Common myeloid progenitor, CD34-positive (primary cell): ENCODE measurements at regions not wholly inside any gene's neighbourhood (a gene's known extent, or its start where the extent isn't known, plus 50 kb on each side); places are given as distances from the start of the nearest gene placed in this dataset.

ENCODE experiments used
- CTCF ChIA-PET: fragments of 350-600 bp; sonication (Branson Sonifier 250); formaldehyde crosslinking; loops from one replicate; lab custom pipeline; 2021; ENCODE audit warnings: antibody characterized with exemption; lab: Charles Lee
- POLR2A ChIA-PET: fragments of 350-600 bp; sonication (Branson Sonifier 250); formaldehyde crosslinking; loops from one replicate; lab custom pipeline; 2021; ENCODE audit warnings: antibody characterized with exemption; lab: Charles Lee
- DNase-seq, 3 donors: peaks; one replicate each; pipeline versions ENCODE4 v3.0.0 to v3.0.0-alpha.2; 2013
- H3K27ac ChIP-seq, 2 experiments: 1 replicate in 1 of 2; 2 replicates in 1 of 2; pipeline ENCODE4 v1.7.0; 2013; ENCODE audit warnings: inconsistent platforms in 2 of 2, low read length in 2 of 2, mild to moderate bottlenecking in 2 of 2, low read depth in 1 of 2, moderate library complexity in 1 of 2; ENCODE audit not compliant: severe bottlenecking in 2 of 2, insufficient read depth in 1 of 2, poor library complexity in 1 of 2
- H3K27me3 ChIP-seq, 5 experiments: replicated peaks in 2 of 5; 1 replicate in 3 of 5; 2 replicates in 2 of 5; pipeline versions ENCODE4 v1.6.1 to v1.7.0; 2013; ENCODE audit warnings: low read length in 4 of 5, mild to moderate bottlenecking in 2 of 5, moderate library complexity in 2 of 5, inconsistent platforms in 1 of 5; ENCODE audit not compliant: insufficient read depth in 5 of 5, control insufficient read depth in 4 of 5
- H3K36me3 ChIP-seq, 4 experiments: 1 replicate in 2 of 4; 2 replicates in 2 of 4; pipeline versions ENCODE4 v1.6.1 to v1.7.0; 2013; ENCODE audit warnings: low read length in 3 of 4, control low read depth in 1 of 4, mild to moderate bottlenecking in 1 of 4; ENCODE audit not compliant: control insufficient read depth in 4 of 4, insufficient read depth in 4 of 4
- H3K4me1 ChIP-seq, 4 experiments: 1 replicate in 3 of 4; 2 replicates in 1 of 4; pipeline versions ENCODE4 v1.6.1 to v1.7.1; 2013; ENCODE audit warnings: low read length in 3 of 4, mild to moderate bottlenecking in 3 of 4, control low read depth in 1 of 4, inconsistent platforms in 1 of 4, moderate library complexity in 1 of 4; ENCODE audit not compliant: control insufficient read depth in 4 of 4, insufficient read depth in 4 of 4; ENCODE audit errors: control extremely low read depth in 1 of 4
- H3K4me3 ChIP-seq, 7 experiments: 1 replicate in 4 of 7; 2 replicates in 3 of 7; pipeline versions ENCODE4 v1.5.1 to v1.7.0; 2013; ENCODE audit warnings: mild to moderate bottlenecking in 7 of 7, low read length in 6 of 7, moderate library complexity in 6 of 7, inconsistent platforms in 2 of 7, low read depth in 2 of 7, control low read depth in 1 of 7; ENCODE audit not compliant: insufficient read depth in 4 of 7, control insufficient read depth in 1 of 7; ENCODE audit errors: extremely low read depth in 1 of 7
- H3K9me3 ChIP-seq, 5 experiments: 1 replicate in 4 of 5; 2 replicates in 1 of 5; pipeline versions ENCODE4 v1.6.1 to v1.7.1; 2013; ENCODE audit warnings: low read length in 4 of 5, mild to moderate bottlenecking in 2 of 5, inconsistent platforms in 1 of 5, low read depth in 1 of 5, moderate library complexity in 1 of 5; ENCODE audit not compliant: control insufficient read depth in 4 of 5, insufficient read depth in 2 of 5; ENCODE audit errors: control extremely low read depth in 1 of 5
- WGBS: methylation state at CpG from one replicate; pipeline ENCODE4 v1.1.5; 2013; ENCODE audit not compliant: insufficient coverage; 5-methylcytosine and 5-hydroxymethylcytosine counted together

DNA sequence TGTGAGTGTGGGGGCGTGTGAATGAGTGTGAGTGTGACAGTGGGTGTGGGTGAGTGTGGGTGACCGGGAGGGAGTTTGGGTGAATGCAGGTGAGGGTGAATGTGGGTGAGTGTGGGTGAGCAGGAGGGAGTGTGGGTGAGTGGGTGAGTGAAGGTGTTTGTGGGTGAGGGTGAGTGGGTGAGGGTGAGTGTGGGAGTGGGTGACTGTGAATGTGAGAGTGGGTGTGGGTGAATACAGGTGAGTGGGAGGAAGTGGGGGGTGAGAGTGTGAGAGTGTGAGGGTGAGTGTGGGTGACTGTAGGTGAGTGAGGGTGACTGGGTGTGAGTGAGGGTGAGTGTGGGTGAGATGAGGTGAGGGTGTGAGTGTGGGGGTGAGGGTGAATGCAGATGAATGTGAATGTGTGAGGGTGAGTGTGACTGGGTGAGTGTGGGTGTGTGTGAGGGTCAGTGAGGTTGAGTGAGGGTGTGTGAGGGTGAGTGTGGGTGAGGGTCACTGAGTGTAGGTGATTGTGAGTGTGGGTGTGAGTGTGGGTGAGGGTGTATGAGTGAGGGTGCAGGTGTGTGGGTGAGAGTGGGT lies 1677.3 kb upstream of the TENM3 start:
- H3K9me3 ChIP-seq: no peaks in the 10 kb centered on the region
- H3K4me3 ChIP-seq: no peak overlapping the region
- peaks cover 0 to 2% (median 0%) of the 10 kb centered on the region in 4 experiments for H3K4me1 ChIP-seq
- ChIA-PET POLR2A (no interaction called here), CTCF (no interaction called here)
- no peak overlapping the region for H3K27ac ChIP-seq
- 88% methylated on average over 2 of the region's 2 CpGs for WGBS
- no peak for DNase-seq
- no peaks in the 10 kb centered on the region for H3K36me3 ChIP-seq
- no peaks in the 10 kb centered on the region for H3K27me3 ChIP-seq

DNA sequence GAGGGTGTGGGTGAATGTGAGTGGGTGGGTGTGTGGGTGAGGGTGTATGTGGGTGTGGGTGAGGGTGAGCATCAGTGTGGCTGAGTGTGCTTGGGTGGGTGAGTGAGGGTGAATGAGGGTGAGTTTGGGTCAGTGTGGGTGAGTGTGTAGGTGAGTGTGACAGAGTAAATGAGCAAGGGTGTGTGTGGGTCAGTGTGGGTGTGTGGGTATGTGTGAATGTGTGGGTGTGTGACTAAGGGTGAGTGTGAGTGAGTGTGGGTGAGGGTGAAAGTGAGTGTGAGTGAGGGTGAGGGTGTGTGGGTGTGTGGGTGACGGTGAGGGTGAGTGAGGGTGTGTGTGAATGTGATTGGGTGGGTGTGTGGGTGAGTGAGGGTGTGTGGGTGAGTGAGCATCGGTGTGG lies 1676.7 kb upstream of the TENM3 start:
- Histone ChIP-seq H3K4me3 (no peak overlapping the region), H3K27ac (no peak overlapping the region), H3K27me3 (no peaks in the 10 kb centered on the region), H3K36me3 (no peaks in the 10 kb centered on the region), H3K4me1 (no peaks in the 10 kb centered on the region), H3K9me3 (no peaks in the 10 kb centered on the region)
- 100% methylated on average over 2 of the region's 2 CpGs for WGBS
- POLR2A ChIA-PET: no interaction called here
- no peak for DNase-seq
- CTCF ChIA-PET: no interaction called here

DNA sequence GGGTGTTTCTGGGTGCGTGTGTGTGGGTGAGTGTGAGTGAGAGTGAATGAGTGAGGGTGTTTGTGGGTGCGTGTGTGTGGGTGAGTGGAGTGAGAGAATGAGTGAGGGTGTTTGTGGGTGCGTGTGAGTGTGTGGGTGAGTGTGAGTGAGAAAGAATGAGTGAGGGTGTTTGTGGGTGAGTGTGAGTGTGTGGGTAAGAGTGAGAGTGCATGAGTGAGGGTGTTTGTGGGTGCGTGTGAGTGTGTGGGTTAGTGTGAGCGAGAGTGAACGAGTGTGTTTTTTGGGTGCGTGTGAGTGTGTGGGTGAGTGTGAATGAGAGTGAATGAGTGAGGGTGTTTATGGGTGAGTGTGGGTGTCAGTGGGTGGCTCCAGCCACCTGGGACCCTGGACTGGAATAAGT lies 1676.1 kb upstream of the TENM3 start:
- ChIA-PET CTCF (no interaction called here), POLR2A (no interaction called here)
- Histone ChIP-seq H3K4me3 (no peak overlapping the region), H3K4me1 (no peaks in the 10 kb centered on the region), H3K36me3 (no peaks in the 10 kb centered on the region), H3K27me3 (no peaks in the 10 kb centered on the region), H3K9me3 (no peaks in the 10 kb centered on the region), H3K27ac (no peak overlapping the region)
- 99% methylated on average over 7 of the region's 7 CpGs for WGBS
- no peak for DNase-seq

DNA sequence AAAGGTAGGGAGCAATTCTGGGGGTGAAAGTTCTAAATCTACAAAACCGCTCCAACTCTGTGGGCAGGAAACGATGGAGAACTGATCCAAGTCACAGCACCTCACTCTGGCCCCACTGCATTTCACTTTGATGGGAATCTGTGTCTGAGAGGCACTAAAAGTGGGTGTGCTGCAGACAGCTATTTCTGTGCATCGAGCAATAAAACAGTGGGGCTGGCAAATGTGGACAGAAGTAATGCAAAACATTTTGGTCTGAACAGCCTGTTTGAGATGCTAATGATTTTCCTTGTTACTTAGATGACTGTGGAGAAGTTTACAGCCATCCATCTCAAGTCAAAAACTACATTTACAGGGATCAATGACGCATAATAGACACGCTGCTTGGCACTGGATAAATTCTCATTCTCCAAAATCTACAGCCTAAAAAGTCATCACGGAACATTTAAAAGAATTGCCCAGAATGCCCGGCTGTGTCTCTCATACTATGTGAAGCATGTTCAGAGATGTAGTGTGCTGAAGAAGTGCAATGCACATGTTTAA lies 1671.6 kb upstream of the TENM3 start:
- H3K27ac ChIP-seq: no peak overlapping the region
- POLR2A ChIA-PET: no interaction called here
- no peaks in the 10 kb centered on the region for H3K4me1 ChIP-seq
- WGBS: 91% methylated on average over 4 of the region's 7 CpGs
- no peaks in the 10 kb centered on the region for H3K9me3 ChIP-seq
- no peak for DNase-seq
- CTCF ChIA-PET: no interaction called here
- no peaks in the 10 kb centered on the region for H3K36me3 ChIP-seq
- H3K4me3 ChIP-seq: no peak overlapping the region
- H3K27me3 ChIP-seq: no peaks in the 10 kb centered on the region

DNA sequence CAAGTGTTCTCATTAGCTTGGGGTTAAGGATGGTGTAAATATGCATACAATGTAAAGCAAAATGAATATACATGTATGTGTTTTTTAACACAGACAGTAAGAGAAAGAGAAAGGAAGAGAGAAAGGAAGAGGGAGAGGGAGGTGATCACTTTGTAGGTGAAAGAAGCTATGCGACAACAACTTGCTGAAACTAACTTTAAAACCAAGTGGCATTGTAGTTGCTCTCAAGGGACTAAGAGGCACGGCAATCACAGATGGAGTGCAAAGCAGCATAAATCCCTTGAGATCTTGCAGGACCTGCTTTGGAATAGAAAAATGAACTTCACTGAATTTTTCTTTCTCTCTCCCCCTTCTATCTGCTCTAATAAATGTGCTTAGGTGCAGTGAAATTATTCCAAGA lies 1665.0 kb upstream of the TENM3 start:
- ChIA-PET CTCF (interaction anchor here (1.1 kb wide), 1 partner anchor 11 kb away, joined by 4 read pairs; no protein-coding TSS in a partner anchor), POLR2A (no interaction called here)
- Histone ChIP-seq H3K36me3 (no peaks in the 10 kb centered on the region), H3K9me3 (no peaks in the 10 kb centered on the region), H3K4me1 (no peaks in the 10 kb centered on the region), H3K27me3 (peaks cover 0 to 2% (median 0%) of the 10 kb centered on the region in 5 experiments), H3K27ac (no peak overlapping the region), H3K4me3 (no peak overlapping the region)
- no peak for DNase-seq
- WGBS: 73% methylated on average over 2 of the region's 2 CpGs

DNA sequence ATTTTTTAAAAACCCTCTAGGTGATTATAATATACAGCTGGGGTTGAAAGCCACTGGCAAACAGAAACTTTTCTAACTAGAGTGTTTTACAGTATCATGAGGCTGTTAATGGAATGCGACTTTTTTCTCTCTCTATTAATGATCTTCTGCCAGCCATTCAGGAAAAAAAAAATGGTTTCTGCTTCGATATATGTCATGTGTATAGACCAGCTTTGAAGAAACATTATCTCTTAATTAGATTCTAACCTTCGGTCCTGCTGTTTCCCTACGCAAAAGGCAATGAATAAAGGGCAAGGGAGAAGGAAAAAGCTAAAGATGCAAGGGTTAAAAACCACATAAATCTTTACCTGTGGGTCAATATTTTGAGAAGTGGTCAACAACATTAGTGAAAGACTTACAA lies 1662.1 kb upstream of the TENM3 start:
- H3K27ac ChIP-seq: no peak overlapping the region
- no peak overlapping the region for H3K4me3 ChIP-seq
- no peaks in the 10 kb centered on the region for H3K36me3 ChIP-seq
- H3K4me1 ChIP-seq: no peaks in the 10 kb centered on the region
- peaks cover 0 to 2% (median 0%) of the 10 kb centered on the region in 5 experiments for H3K27me3 ChIP-seq
- ChIA-PET CTCF (no interaction called here), POLR2A (interaction anchor here (0.6 kb wide), 1 partner anchor 23 kb away, joined by 3 read pairs; no protein-coding TSS in a partner anchor)
- WGBS: 93% methylated on average over 2 of the region's 4 CpGs
- DNase-seq: no peak
- H3K9me3 ChIP-seq: no peaks in the 10 kb centered on the region

DNA sequence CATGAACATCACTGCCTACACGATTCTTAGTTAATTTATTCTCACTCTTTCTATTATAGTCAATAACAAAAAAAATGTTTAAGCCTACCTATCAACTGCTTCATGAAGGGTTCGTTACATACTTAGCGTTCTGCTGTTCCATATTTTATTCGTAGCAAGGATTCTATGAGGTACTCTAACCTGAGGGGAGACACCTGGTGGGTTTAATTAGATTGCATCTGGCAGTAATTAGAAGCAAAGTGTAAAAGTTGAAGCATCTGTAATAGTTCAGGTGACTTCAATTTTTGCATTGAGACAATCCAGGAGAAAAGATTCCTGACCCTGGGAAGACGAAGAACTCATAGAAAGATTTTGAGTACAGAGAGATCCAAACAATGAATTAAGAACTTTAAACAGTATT lies 1655.8 kb upstream of the TENM3 start:
- no peaks in the 10 kb centered on the region for H3K9me3 ChIP-seq
- peak in 1 of 3 donors; percentile 3 for DNase-seq
- no peaks in the 10 kb centered on the region for H3K36me3 ChIP-seq
- no peaks in the 10 kb centered on the region for H3K4me1 ChIP-seq
- ChIA-PET CTCF (no interaction called here), POLR2A (no interaction called here)
- WGBS: 89% methylated on average over 4 of the region's 5 CpGs
- H3K27ac ChIP-seq: no peak overlapping the region
- peaks cover 0 to 2% (median 0%) of the 10 kb centered on the region in 5 experiments for H3K27me3 ChIP-seq
- H3K4me3 ChIP-seq: no peak overlapping the region
